ENCODE measurements at regions not wholly inside any gene's neighbourhood (a gene's known extent, or its start where the extent isn't known, plus 50 kb on each side); places are given as distances from the start of the nearest gene placed in this dataset.

DNA sequence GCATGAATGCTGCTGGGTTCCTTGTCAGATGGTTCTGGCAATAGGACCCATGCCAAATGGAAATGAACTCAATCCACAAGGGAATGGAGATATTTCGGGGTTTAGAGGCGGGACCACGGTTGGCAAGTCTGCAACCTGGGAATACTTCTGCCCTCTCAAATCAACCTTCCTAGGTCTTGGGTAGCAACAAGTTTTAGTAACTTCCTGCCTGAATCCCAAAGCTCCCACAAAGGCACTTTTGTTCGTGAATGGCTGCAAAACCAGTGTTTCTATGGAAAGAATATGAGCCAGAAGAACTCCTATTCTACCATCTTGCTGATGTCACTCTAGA, 790.1 kb upstream of the SLC8A1 start:
- Histone ChIP-seq H3K27ac (ENCODE audit: low read depth, low read length, poor library complexity, severe bottlenecking) (no peak overlapping the region), H3K4me1 (ENCODE audit: insufficient read depth, low read length, poor library complexity, severe bottlenecking) (no peaks in the 10 kb centered on the region), H3K4me3 (ENCODE audit: low read depth, low read length, poor library complexity, severe bottlenecking) (no peak overlapping the region), H3K9me3 (ENCODE audit: low read depth, low read length, poor library complexity, severe bottlenecking) (no peaks in the 10 kb centered on the region), H3K36me3 (ENCODE audit: insufficient read depth, low read length, poor library complexity, severe bottlenecking) (no peaks in the 10 kb centered on the region), H3K27me3 (replicated peaks; ENCODE audit: insufficient read depth, low read depth, low read length, poor library complexity) (no peaks in the 10 kb centered on the region)
- DNase-seq (ENCODE audit: low spot score) = no peak
- ChIA-PET CTCF (no interaction called here), POLR2A (ENCODE audit: low non-redundant PET) (interaction anchor here (0.6 kb wide), 1 partner anchor 781 kb away, joined by 3 read pairs; no protein-coding TSS in a partner anchor)
- TF ChIP-seq EZH2 (IDR thresholded peaks at IDR 0.05; ENCODE audit: borderline replicate concordance, low read depth, low read length, poor library complexity, severe bottlenecking) = no peak
- TF ChIP-seq, protein P1, sequence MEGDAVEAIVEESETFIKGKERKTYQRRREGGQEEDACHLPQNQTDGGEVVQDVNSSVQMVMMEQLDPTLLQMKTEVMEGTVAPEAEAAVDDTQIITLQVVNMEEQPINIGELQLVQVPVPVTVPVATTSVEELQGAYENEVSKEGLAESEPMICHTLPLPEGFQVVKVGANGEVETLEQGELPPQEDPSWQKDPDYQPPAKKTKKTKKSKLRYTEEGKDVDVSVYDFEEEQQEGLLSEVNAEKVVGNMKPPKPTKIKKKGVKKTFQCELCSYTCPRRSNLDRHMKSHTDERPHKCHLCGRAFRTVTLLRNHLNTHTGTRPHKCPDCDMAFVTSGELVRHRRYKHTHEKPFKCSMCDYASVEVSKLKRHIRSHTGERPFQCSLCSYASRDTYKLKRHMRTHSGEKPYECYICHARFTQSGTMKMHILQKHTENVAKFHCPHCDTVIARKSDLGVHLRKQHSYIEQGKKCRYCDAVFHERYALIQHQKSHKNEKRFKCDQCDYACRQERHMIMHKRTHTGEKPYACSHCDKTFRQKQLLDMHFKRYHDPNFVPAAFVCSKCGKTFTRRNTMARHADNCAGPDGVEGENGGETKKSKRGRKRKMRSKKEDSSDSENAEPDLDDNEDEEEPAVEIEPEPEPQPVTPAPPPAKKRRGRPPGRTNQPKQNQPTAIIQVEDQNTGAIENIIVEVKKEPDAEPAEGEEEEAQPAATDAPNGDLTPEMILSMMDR (conservative IDR thresholded peaks at IDR 0.05; ENCODE audit: low read depth, low read length) = no peak
- BruUV-seq (replicated peaks) = no TSS peak
- intact Hi-C loops (cut with micrococcal nuclease; ENCODE audit: unreplicated experiment) = no loop called here

DNA sequence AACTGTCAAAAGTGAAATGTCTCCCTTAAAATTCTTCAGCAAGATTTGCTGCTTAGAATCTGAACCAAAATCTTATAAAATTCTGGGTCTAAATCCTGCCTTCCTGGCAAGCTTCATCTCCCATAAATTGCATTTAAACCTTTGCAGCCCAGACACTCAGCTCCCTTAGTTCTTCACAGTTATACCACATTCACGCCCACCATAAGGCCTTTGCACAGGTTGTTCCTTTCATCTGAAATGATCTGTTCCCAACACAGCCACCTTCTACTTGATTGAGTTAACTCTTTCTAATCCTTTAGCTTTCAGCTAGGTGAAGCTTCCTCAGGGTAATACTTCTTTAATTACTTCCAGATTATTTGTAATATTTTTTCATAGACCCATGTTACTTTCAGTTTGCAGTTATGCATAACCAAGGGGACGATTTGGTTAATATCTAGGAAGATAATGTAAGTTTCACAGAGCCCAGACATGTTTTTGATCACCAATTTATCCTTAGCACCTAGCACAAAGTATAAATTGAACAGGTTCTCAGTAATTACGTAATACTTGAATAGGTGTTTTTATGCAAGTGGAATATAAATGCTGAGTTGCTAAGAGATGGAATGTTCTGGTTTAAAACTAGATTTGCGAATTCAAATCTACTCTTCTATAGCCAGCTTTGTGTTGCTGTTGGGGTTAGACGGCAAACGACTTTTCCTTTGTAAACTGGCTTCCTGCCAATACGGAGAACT, 779.7 kb upstream of the PKDCC start:
- ChIA-PET CTCF (no interaction called here), POLR2A (ENCODE audit: low non-redundant PET) (no interaction called here)
- Histone ChIP-seq H3K4me1 (ENCODE audit: insufficient read depth, low read length, poor library complexity, severe bottlenecking) (no peaks in the 10 kb centered on the region), H3K4me3 (ENCODE audit: low read depth, low read length, poor library complexity, severe bottlenecking) (no peak overlapping the region), H3K36me3 (ENCODE audit: insufficient read depth, low read length, poor library complexity, severe bottlenecking) (no peaks in the 10 kb centered on the region), H3K27me3 (replicated peaks; ENCODE audit: insufficient read depth, low read depth, low read length, poor library complexity) (no peaks in the 10 kb centered on the region), H3K27ac (ENCODE audit: low read depth, low read length, poor library complexity, severe bottlenecking) (no peak overlapping the region), H3K9me3 (ENCODE audit: low read depth, low read length, poor library complexity, severe bottlenecking) (no peaks in the 10 kb centered on the region)
- no TSS peak for BruUV-seq (replicated peaks)
- no peak for TF ChIP-seq EZH2 (IDR thresholded peaks at IDR 0.05; ENCODE audit: borderline replicate concordance, low read depth, low read length, poor library complexity, severe bottlenecking)
- TF ChIP-seq, protein P1 (conservative IDR thresholded peaks at IDR 0.05; ENCODE audit: low read depth, low read length) = no peak
- DNase-seq (ENCODE audit: low spot score) = no peak
- intact Hi-C loops (cut with micrococcal nuclease; ENCODE audit: unreplicated experiment) = no loop called here

DNA sequence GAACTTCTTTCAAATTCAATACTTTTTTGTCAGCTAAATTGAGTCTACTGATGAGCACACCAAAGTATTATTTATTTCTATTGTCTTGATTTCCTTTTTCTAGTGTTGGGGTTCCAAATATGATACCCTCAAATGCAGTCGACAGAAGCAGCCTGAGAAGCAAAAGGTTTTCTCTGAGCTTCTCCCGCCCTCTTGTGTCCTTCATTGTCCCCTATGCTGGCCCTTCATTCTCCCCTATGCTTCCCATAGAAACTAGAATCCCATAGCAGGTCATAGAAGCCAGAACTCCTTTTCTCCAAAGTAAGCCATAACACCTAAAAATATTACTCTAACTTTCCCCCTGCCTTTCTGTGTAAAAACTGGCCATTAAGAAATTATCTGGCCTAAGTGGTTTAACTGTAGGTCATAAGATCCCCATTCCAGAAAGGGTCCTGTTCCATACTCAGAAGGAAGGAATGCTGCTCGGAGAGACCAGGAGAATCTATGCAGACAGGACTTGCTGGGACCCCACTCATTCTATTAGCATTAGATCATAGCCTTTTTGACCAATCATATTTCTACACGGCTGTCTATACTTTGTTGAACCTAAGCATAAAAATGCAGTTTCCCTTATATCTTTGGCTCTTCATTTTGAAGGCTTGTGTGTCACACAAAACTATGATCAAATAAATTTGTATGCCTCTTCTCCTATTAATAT, 764.6 kb upstream of the PKDCC start:
- Histone ChIP-seq H3K36me3 (ENCODE audit: insufficient read depth, low read length, poor library complexity, severe bottlenecking) (no peaks in the 10 kb centered on the region), H3K27ac (ENCODE audit: low read depth, low read length, poor library complexity, severe bottlenecking) (no peak overlapping the region), H3K4me3 (ENCODE audit: low read depth, low read length, poor library complexity, severe bottlenecking) (no peak overlapping the region), H3K4me1 (ENCODE audit: insufficient read depth, low read length, poor library complexity, severe bottlenecking) (no peaks in the 10 kb centered on the region), H3K27me3 (replicated peaks; ENCODE audit: insufficient read depth, low read depth, low read length, poor library complexity) (peaks cover 3% of the 10 kb centered on the region), H3K9me3 (ENCODE audit: low read depth, low read length, poor library complexity, severe bottlenecking) (no peaks in the 10 kb centered on the region)
- POLR2A ChIA-PET (ENCODE audit: low non-redundant PET) = no interaction called here
- CTCF ChIA-PET = no interaction called here
- intact Hi-C loops (cut with micrococcal nuclease; ENCODE audit: unreplicated experiment) = no loop called here
- TF ChIP-seq, protein P1 (conservative IDR thresholded peaks at IDR 0.05; ENCODE audit: low read depth, low read length) = no peak
- no peak for TF ChIP-seq EZH2 (IDR thresholded peaks at IDR 0.05; ENCODE audit: borderline replicate concordance, low read depth, low read length, poor library complexity, severe bottlenecking)
- DNase-seq (ENCODE audit: low spot score) = no peak
- no TSS peak for BruUV-seq (replicated peaks)

Data from A673 (cell line).